Caco-2 (cell line): ENCODE measurements at regions not wholly inside any gene's neighbourhood (a gene's known extent, or its start where the extent isn't known, plus 50 kb on each side); places are given as distances from the start of the nearest gene placed in this dataset.

Experiments used
- BruUV-seq: library from RNA; stranded (reverse); fragments of 400-500 nt; replicated peaks from 2 replicates; lab custom pipeline; 2021; lab: Mats Ljungman, UMichigan
- CTCF ChIA-PET: fragments of 300-600 bp; sonication (Branson Sonifier 250); formaldehyde crosslinking; loops from one replicate; lab custom pipeline; 2022; ENCODE audit warnings: antibody characterized with exemption; lab: Charles Lee
- POLR2A ChIA-PET: fragments of 300-600 bp; sonication (Branson Sonifier 250); formaldehyde crosslinking; loops from one replicate; lab custom pipeline; 2022; ENCODE audit warnings: antibody characterized with exemption; lab: Charles Lee
- DNase-seq, 2 experiments: peaks; one replicate each; pipeline versions ENCODE4 v3.0.0 to v3.0.0-alpha.2; 2020 to 2022
- H3K27me3 ChIP-seq: replicated peaks from 2 replicates; pipeline ENCODE4 v1.6.0; 2011; ENCODE audit warnings: low read length; ENCODE audit not compliant: control insufficient read depth, insufficient read depth
- H3K36me3 ChIP-seq: 2 replicates; pipeline ENCODE4 v1.5.1; 2011; ENCODE audit warnings: low read length; ENCODE audit not compliant: control insufficient read depth, insufficient read depth
- H3K4me1 ChIP-seq: fragments of 250-450 bp; sonication (Bioruptor Pico); 2 replicates; pipeline ENCODE4 v1.5.1; 2020; ENCODE audit warnings: mild to moderate bottlenecking
- H3K4me3 ChIP-seq: 2 replicates; pipeline ENCODE4 v1.5.1; 2011; ENCODE audit warnings: low read depth, mild to moderate bottlenecking, control low read depth, low read length
- H3K9me3 ChIP-seq: fragments of 250-450 bp; sonication (Bioruptor Pico); 2 replicates; pipeline ENCODE4 v1.5.1; 2020; ENCODE audit warnings: mild to moderate bottlenecking, moderate library complexity
- H3K27ac Mint-ChIP-seq: one replicate; pipeline ENCODE4 v1.8.0; 2022; ENCODE audit warnings: mixed read lengths; ENCODE audit not compliant: unreplicated experiment
- H3K27me3 Mint-ChIP-seq: one replicate; pipeline ENCODE4 v1.8.0; 2022; ENCODE audit warnings: mixed read lengths; ENCODE audit not compliant: insufficient read depth, unreplicated experiment
- H3K36me3 Mint-ChIP-seq: one replicate; pipeline ENCODE4 v1.8.0; 2022; ENCODE audit warnings: mild to moderate bottlenecking, mixed read lengths; ENCODE audit not compliant: insufficient read depth, unreplicated experiment
- H3K4me1 Mint-ChIP-seq: one replicate; pipeline ENCODE4 v1.8.0; 2022; ENCODE audit warnings: low read depth, mixed read lengths; ENCODE audit not compliant: unreplicated experiment
- H3K4me3 Mint-ChIP-seq: one replicate; pipeline ENCODE4 v1.8.0; 2022; ENCODE audit warnings: mild to moderate bottlenecking, moderate library complexity, mixed read lengths; ENCODE audit not compliant: unreplicated experiment
- H3K9me3 Mint-ChIP-seq: one replicate; pipeline ENCODE4 v1.8.0; 2022; ENCODE audit warnings: mixed read lengths; ENCODE audit not compliant: unreplicated experiment
- CTCF ChIP-seq, 2 experiments: fragments of 200-600 bp in 1 of 2; IDR thresholded peaks; 1 replicate in 1 of 2; 2 replicates in 1 of 2; pipeline versions ENCODE4 v1.5.1 to v1.8.0; 2011 to 2022; ENCODE audit warnings: antibody characterized with exemption in 1 of 2, control low read depth in 1 of 2, inconsistent platforms in 1 of 2, low read depth in 1 of 2, low read length in 1 of 2, mild to moderate bottlenecking in 1 of 2, moderate library complexity in 1 of 2; ENCODE audit not compliant: insufficient read depth in 1 of 2, severe bottlenecking in 1 of 2, unreplicated experiment in 1 of 2
- intact Hi-C: fragments of 100-400 bp; cut with micrococcal nuclease; formaldehyde crosslinking; loops from one replicate; pipeline ENCODE4 v1.10.0; 2022; ENCODE audit not compliant: unreplicated experiment

- Mint-ChIP-seq H3K27ac (no peak overlapping the region), H3K36me3 (no peaks in the 10 kb centered on the region), H3K9me3 (no peaks in the 10 kb centered on the region), H3K4me3 (no peak overlapping the region), H3K27me3 (peaks cover 24% of the 10 kb centered on the region), H3K4me1 (no peaks in the 10 kb centered on the region)
- POLR2A ChIA-PET: no interaction called here
- intact Hi-C loops: no loop called here
- Histone ChIP-seq H3K9me3 (no peaks in the 10 kb centered on the region), H3K4me3 (no peak overlapping the region), H3K36me3 (no peaks in the 10 kb centered on the region), H3K27me3 (no peaks in the 10 kb centered on the region; the same call in 1 of the 2 replicates), H3K4me1 (no peaks in the 10 kb centered on the region)
- CTCF ChIA-PET: no interaction called here
- DNase-seq: no peak
- no peak for TF ChIP-seq CTCF (IDR thresholded peaks at IDR 0.05; ENCODE audit: insufficient read depth in 1 of 2, low read depth in 1 of 2, low read length in 1 of 2, severe bottlenecking in 1 of 2, unreplicated experiment in 1 of 2)
- BruUV-seq: no TSS peak
Measured at GRCh38 chr5:1974081-1974480, 91.4 kb upstream of the IRX4 start.

- H3K4me3 ChIP-seq: no peak overlapping the region
- intact Hi-C loops: no loop called here
- H3K4me3 Mint-ChIP-seq: no peak overlapping the region
- no TSS peak for BruUV-seq
- CTCF ChIA-PET: no interaction called here
- H3K27me3 Mint-ChIP-seq: peaks cover 21% of the 10 kb centered on the region
- no peaks in the 10 kb centered on the region for H3K9me3 ChIP-seq
- no peaks in the 10 kb centered on the region for H3K36me3 Mint-ChIP-seq
- H3K9me3 Mint-ChIP-seq: no peaks in the 10 kb centered on the region
- H3K27ac Mint-ChIP-seq: no peak overlapping the region
- POLR2A ChIA-PET: no interaction called here
- H3K36me3 ChIP-seq: no peaks in the 10 kb centered on the region
- DNase-seq: no peak
- TF ChIP-seq CTCF (IDR thresholded peaks at IDR 0.05; ENCODE audit: insufficient read depth in 1 of 2, low read depth in 1 of 2, low read length in 1 of 2, severe bottlenecking in 1 of 2, unreplicated experiment in 1 of 2): no peak
- no peaks in the 10 kb centered on the region; the same call in 1 of the 2 replicates for H3K27me3 ChIP-seq
- H3K4me1 Mint-ChIP-seq: no peaks in the 10 kb centered on the region
- H3K4me1 ChIP-seq: no peaks in the 10 kb centered on the region
Measured at GRCh38 chr5:1973391-1974013, 90.8 kb upstream of the IRX4 start.

GRCh38 chr5:1971944-1972343 is 89.2 kb upstream of the IRX4 start:
- BruUV-seq: no TSS peak
- CTCF ChIA-PET: no interaction called here

More at GRCh38 chr5:1971944-1972343, 89.2 kb upstream of the IRX4 start:
- intact Hi-C loops: no loop called here
- no peaks in the 10 kb centered on the region for H3K9me3 Mint-ChIP-seq
- H3K4me3 ChIP-seq: no peak overlapping the region
- POLR2A ChIA-PET: no interaction called here
- H3K4me3 Mint-ChIP-seq: no peak overlapping the region
- no peaks in the 10 kb centered on the region for H3K36me3 Mint-ChIP-seq
- no peaks in the 10 kb centered on the region; the same call in 1 of the 2 replicates for H3K27me3 ChIP-seq
- H3K36me3 ChIP-seq: no peaks in the 10 kb centered on the region
- H3K4me1 ChIP-seq: no peaks in the 10 kb centered on the region
- H3K9me3 ChIP-seq: no peaks in the 10 kb centered on the region
- peaks cover 20% of the 10 kb centered on the region for H3K27me3 Mint-ChIP-seq
- H3K27ac Mint-ChIP-seq: no peak overlapping the region
- no peak for DNase-seq
- TF ChIP-seq CTCF (IDR thresholded peaks at IDR 0.05; ENCODE audit: insufficient read depth in 1 of 2, low read depth in 1 of 2, low read length in 1 of 2, severe bottlenecking in 1 of 2, unreplicated experiment in 1 of 2): no peak
- H3K4me1 Mint-ChIP-seq: no peaks in the 10 kb centered on the region
